ENCODE measurements at regions not wholly inside any gene's neighbourhood (a gene's known extent, or its start where the extent isn't known, plus 50 kb on each side); places are given as distances from the start of the nearest gene placed in this dataset.

DNA sequence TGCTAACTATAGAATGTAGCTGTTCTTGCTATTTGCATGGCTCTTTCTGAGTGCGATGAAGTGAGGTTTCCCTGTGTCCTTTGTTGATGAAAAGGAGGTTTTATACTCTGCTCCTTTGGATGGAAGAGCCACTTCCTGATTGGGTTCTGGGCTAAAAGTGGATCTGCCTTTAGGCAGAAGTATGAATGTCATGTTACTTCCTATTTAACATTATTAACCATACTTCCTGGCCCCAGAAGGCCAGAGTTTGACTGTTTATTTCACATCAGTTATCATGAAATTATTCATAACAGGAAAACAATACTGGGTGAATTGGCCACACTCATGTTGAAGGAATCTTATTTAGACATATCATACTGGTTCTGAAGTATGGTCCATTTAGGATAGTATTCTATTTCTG is 386.2 kb downstream of the PCDH7 start:
- DNase-seq (ENCODE audit: low read depth): no peak
- H3K4me3 ChIP-seq (ENCODE audit: low read length): no peak overlapping the region

DNA sequence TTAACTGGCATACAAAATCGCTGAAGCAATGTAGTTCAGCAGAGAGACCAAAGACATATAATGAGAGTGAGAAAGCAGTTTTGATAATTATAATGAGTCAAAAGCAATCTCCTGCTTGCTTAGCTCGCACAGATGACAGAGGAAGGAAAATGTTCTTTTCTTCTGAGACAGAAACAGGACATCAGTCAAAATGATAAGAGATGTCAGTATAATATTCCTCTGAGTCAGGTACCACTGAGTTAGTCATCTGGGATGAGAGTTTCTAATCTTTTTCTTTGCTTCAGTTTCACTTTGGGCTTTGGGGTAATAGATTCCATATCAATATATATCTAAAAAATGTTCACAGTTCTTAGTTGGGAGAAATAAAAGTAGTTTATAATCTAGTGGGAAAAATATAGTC is 387.2 kb downstream of the PCDH7 start:
- no peak for DNase-seq (ENCODE audit: low read depth)
- no peak overlapping the region for H3K4me3 ChIP-seq (ENCODE audit: low read length)
- TF ChIP-seq, protein P1, sequence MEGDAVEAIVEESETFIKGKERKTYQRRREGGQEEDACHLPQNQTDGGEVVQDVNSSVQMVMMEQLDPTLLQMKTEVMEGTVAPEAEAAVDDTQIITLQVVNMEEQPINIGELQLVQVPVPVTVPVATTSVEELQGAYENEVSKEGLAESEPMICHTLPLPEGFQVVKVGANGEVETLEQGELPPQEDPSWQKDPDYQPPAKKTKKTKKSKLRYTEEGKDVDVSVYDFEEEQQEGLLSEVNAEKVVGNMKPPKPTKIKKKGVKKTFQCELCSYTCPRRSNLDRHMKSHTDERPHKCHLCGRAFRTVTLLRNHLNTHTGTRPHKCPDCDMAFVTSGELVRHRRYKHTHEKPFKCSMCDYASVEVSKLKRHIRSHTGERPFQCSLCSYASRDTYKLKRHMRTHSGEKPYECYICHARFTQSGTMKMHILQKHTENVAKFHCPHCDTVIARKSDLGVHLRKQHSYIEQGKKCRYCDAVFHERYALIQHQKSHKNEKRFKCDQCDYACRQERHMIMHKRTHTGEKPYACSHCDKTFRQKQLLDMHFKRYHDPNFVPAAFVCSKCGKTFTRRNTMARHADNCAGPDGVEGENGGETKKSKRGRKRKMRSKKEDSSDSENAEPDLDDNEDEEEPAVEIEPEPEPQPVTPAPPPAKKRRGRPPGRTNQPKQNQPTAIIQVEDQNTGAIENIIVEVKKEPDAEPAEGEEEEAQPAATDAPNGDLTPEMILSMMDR (conservative IDR thresholded peaks at IDR 0.05; ENCODE audit: low read length): no peak

More for the DNA sequence above, 386.2 kb downstream of the PCDH7 start:
- TF ChIP-seq, protein P1 (conservative IDR thresholded peaks at IDR 0.05; ENCODE audit: low read length): no peak

- TF ChIP-seq, protein P1 (conservative IDR thresholded peaks at IDR 0.05; ENCODE audit: low read length): no peak
- H3K4me3 ChIP-seq (ENCODE audit: low read length): no peak overlapping the region
- DNase-seq (ENCODE audit: low read depth): no peak
These were observed 388.6 kb downstream of the PCDH7 start for GRCh38 chr4:31108762-31109161.

GRCh38 chr4:31111790-31112189 is 391.6 kb downstream of the PCDH7 start:
- TF ChIP-seq, protein P1 (conservative IDR thresholded peaks at IDR 0.05; ENCODE audit: low read length): no peak
- H3K4me3 ChIP-seq (ENCODE audit: low read length): no peak overlapping the region
- DNase-seq (ENCODE audit: low read depth): no peak

GRCh38 chr4:31114816-31115215 is 394.6 kb downstream of the PCDH7 start:
- no peak for DNase-seq (ENCODE audit: low read depth)
- no peak overlapping the region for H3K4me3 ChIP-seq (ENCODE audit: low read length)
- TF ChIP-seq, protein P1 (conservative IDR thresholded peaks at IDR 0.05; ENCODE audit: low read length): no peak

GRCh38 chr4:31124008-31124585 is 403.9 kb downstream of the PCDH7 start:
- TF ChIP-seq, protein P1 (conservative IDR thresholded peaks at IDR 0.05; ENCODE audit: low read length): no peak
- no peak for DNase-seq (ENCODE audit: low read depth)
- H3K4me3 ChIP-seq (ENCODE audit: low read length): no peak overlapping the region

DNA sequence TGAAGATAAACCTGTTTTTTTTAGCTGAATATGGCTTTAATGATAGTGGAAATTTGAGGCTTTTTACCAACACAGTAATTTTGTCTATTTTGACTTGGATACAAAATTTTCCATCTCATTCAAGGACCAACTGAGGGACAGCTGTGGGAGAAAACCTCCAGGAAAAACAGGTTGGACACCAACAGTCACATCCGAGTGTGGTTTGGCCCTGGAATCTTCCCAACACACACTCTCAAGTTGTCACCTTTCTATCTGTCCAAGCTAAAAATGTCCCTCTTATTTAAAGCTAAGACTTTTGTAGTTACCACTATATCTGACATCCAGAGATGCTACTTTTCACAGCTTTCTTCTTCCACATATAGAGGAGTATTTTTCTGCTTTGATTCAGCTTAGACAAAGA is 404.9 kb downstream of the PCDH7 start:
- TF ChIP-seq, protein P1 (conservative IDR thresholded peaks at IDR 0.05; ENCODE audit: low read length): no peak
- H3K4me3 ChIP-seq (ENCODE audit: low read length): no peak overlapping the region
- no peak for DNase-seq (ENCODE audit: low read depth)
